ENCODE measurements at regions not wholly inside any gene's neighbourhood (a gene's known extent, or its start where the extent isn't known, plus 50 kb on each side); places are given as distances from the start of the nearest gene placed in this dataset.

- Mint-ChIP-seq H3K27me3 (no peaks in the 10 kb centered on the region), H3K27ac (no peak overlapping the region), H3K36me3 (no peaks in the 10 kb centered on the region), H3K9me3 (peaks cover 0 to 2% of the 10 kb centered on the region in 2 donors), H3K4me3 (no peak overlapping the region), H3K4me1 (no peaks in the 10 kb centered on the region)
- DNase-seq (no peak), ATAC-seq (replicated peaks) (no peak)
Observed at GRCh38 chr16:52234626-52235025, 312.3 kb downstream of the TOX3 start.

GRCh38 chr16:52229471-52229870 lies 317.5 kb downstream of the TOX3 start:
- H3K4me3 Mint-ChIP-seq, result no peak overlapping the region
- DNase-seq (no peak), ATAC-seq (replicated peaks) (no peak)
- H3K9me3 Mint-ChIP-seq, result no peaks in the 10 kb centered on the region
- H3K36me3 Mint-ChIP-seq, result no peaks in the 10 kb centered on the region
- no peaks in the 10 kb centered on the region for H3K4me1 Mint-ChIP-seq
- H3K27me3 Mint-ChIP-seq, result no peaks in the 10 kb centered on the region
- H3K27ac Mint-ChIP-seq, result no peak overlapping the region

GRCh38 chr16:52227851-52228250 lies 319.1 kb downstream of the TOX3 start:
- no peak for DNase-seq
- Mint-ChIP-seq H3K9me3 (no peaks in the 10 kb centered on the region), H3K36me3 (no peaks in the 10 kb centered on the region), H3K4me3 (no peak overlapping the region), H3K27me3 (no peaks in the 10 kb centered on the region), H3K27ac (no peak overlapping the region), H3K4me1 (no peaks in the 10 kb centered on the region)
- no peak for ATAC-seq (replicated peaks)

- Mint-ChIP-seq H3K27ac (no peak overlapping the region), H3K27me3 (no peaks in the 10 kb centered on the region), H3K9me3 (peaks cover 10 to 11% of the 10 kb centered on the region in 2 donors), H3K36me3 (no peaks in the 10 kb centered on the region), H3K4me3 (no peak overlapping the region), H3K4me1 (no peaks in the 10 kb centered on the region)
- no peak for ATAC-seq (replicated peaks)
- DNase-seq, result no peak
Observed at GRCh38 chr16:52212841-52213240, 334.1 kb downstream of the TOX3 start.

- Mint-ChIP-seq H3K27me3 (peaks cover 0 to 9% of the 10 kb centered on the region in 2 donors), H3K27ac (no peak overlapping the region), H3K9me3 (peaks cover 4 to 5% of the 10 kb centered on the region in 2 donors), H3K4me1 (no peaks in the 10 kb centered on the region), H3K36me3 (no peaks in the 10 kb centered on the region), H3K4me3 (no peak overlapping the region)
- no peak for DNase-seq
- ATAC-seq (replicated peaks), result no peak
Observed at GRCh38 chr16:52209227-52209626, 337.7 kb downstream of the TOX3 start.

GRCh38 chr16:52203096-52203495 lies 343.8 kb downstream of the TOX3 start:
- Mint-ChIP-seq H3K36me3 (no peaks in the 10 kb centered on the region), H3K27ac (no peak overlapping the region), H3K4me1 (no peaks in the 10 kb centered on the region), H3K9me3 (peaks cover 1 to 5% of the 10 kb centered on the region in 2 donors), H3K4me3 (no peak overlapping the region), H3K27me3 (peaks cover 0 to 10% of the 10 kb centered on the region in 2 donors)
- ATAC-seq (replicated peaks) (no peak), DNase-seq (no peak)

- H3K36me3 Mint-ChIP-seq, result no peaks in the 10 kb centered on the region
- ATAC-seq (replicated peaks) (no peak), DNase-seq (no peak)
- no peaks in the 10 kb centered on the region for H3K27me3 Mint-ChIP-seq
- H3K4me1 Mint-ChIP-seq, result no peaks in the 10 kb centered on the region
- H3K4me3 Mint-ChIP-seq, result no peak overlapping the region
- H3K27ac Mint-ChIP-seq, result no peak overlapping the region
- H3K9me3 Mint-ChIP-seq, result no peaks in the 10 kb centered on the region
Observed at GRCh38 chr16:52193441-52193840, 353.5 kb downstream of the TOX3 start.

- H3K4me3 Mint-ChIP-seq, result no peak overlapping the region
- H3K4me1 Mint-ChIP-seq, result no peaks in the 10 kb centered on the region
- peak in 1 of 2 donors; percentile 50 for ATAC-seq (replicated peaks)
- peak; percentile 13 for DNase-seq
- H3K9me3 Mint-ChIP-seq, result no peaks in the 10 kb centered on the region
- H3K27ac Mint-ChIP-seq, result no peak overlapping the region
- H3K36me3 Mint-ChIP-seq, result no peaks in the 10 kb centered on the region
- H3K27me3 Mint-ChIP-seq, result no peaks in the 10 kb centered on the region
Observed at GRCh38 chr16:52191531-52192134, 355.3 kb downstream of the TOX3 start.

- Mint-ChIP-seq H3K9me3 (no peaks in the 10 kb centered on the region), H3K36me3 (no peaks in the 10 kb centered on the region)
- ATAC-seq (replicated peaks), result no peak
Observed at GRCh38 chr16:52184336-52184735, 362.6 kb downstream of the TOX3 start.

GRCh38 chr16:52182840-52183239 lies 364.1 kb downstream of the TOX3 start:
- DNase-seq (no peak), ATAC-seq (replicated peaks) (no peak)
- no peak overlapping the region for H3K4me3 Mint-ChIP-seq
- H3K27me3 Mint-ChIP-seq, result no peaks in the 10 kb centered on the region
- no peaks in the 10 kb centered on the region for H3K4me1 Mint-ChIP-seq
- no peaks in the 10 kb centered on the region for H3K9me3 Mint-ChIP-seq
- no peak overlapping the region for H3K27ac Mint-ChIP-seq
- H3K36me3 Mint-ChIP-seq, result no peaks in the 10 kb centered on the region

More at GRCh38 chr16:52184336-52184735, 362.6 kb downstream of the TOX3 start:
- H3K4me3 Mint-ChIP-seq, result no peak overlapping the region
- no peak for DNase-seq
- H3K4me1 Mint-ChIP-seq, result no peaks in the 10 kb centered on the region
- H3K27ac Mint-ChIP-seq, result no peak overlapping the region
- H3K27me3 Mint-ChIP-seq, result no peaks in the 10 kb centered on the region

- no peaks in the 10 kb centered on the region for H3K4me1 Mint-ChIP-seq
- H3K27me3 Mint-ChIP-seq, result no peaks in the 10 kb centered on the region
- H3K4me3 Mint-ChIP-seq, result no peak overlapping the region
- ATAC-seq (replicated peaks), result no peak
- DNase-seq, result no peak
- no peak overlapping the region for H3K27ac Mint-ChIP-seq
- H3K9me3 Mint-ChIP-seq, result peaks cover 0 to 4% of the 10 kb centered on the region in 2 donors
- no peaks in the 10 kb centered on the region for H3K36me3 Mint-ChIP-seq
Observed at GRCh38 chr16:52174168-52174567, 372.8 kb downstream of the TOX3 start.

GRCh38 chr16:52171481-52171880 lies 375.5 kb downstream of the TOX3 start:
- DNase-seq (no peak), ATAC-seq (replicated peaks) (no peak)
- Mint-ChIP-seq H3K4me3 (no peak overlapping the region), H3K27ac (no peak overlapping the region), H3K27me3 (no peaks in the 10 kb centered on the region), H3K4me1 (no peaks in the 10 kb centered on the region), H3K36me3 (no peaks in the 10 kb centered on the region), H3K9me3 (peaks cover 0 to 4% of the 10 kb centered on the region in 2 donors)

GRCh38 chr16:52167328-52167727 lies 379.6 kb downstream of the TOX3 start:
- H3K9me3 Mint-ChIP-seq, result peaks cover 0 to 4% of the 10 kb centered on the region in 2 donors
- no peak overlapping the region for H3K27ac Mint-ChIP-seq
- DNase-seq, result no peak
- H3K36me3 Mint-ChIP-seq, result no peaks in the 10 kb centered on the region
- H3K4me1 Mint-ChIP-seq, result no peaks in the 10 kb centered on the region
- H3K27me3 Mint-ChIP-seq, result no peaks in the 10 kb centered on the region
- no peak overlapping the region for H3K4me3 Mint-ChIP-seq
- no peak for ATAC-seq (replicated peaks)

- H3K36me3 Mint-ChIP-seq, result no peaks in the 10 kb centered on the region
Observed at GRCh38 chr16:52165961-52166360, 381.0 kb downstream of the TOX3 start.

GRCh38 chr16:52149003-52149402 lies 397.9 kb downstream of the TOX3 start:
- Mint-ChIP-seq H3K9me3 (peaks cover 0 to 7% of the 10 kb centered on the region in 2 donors), H3K4me3 (no peak overlapping the region), H3K27me3 (no peaks in the 10 kb centered on the region), H3K4me1 (no peaks in the 10 kb centered on the region), H3K36me3 (no peaks in the 10 kb centered on the region), H3K27ac (no peak overlapping the region)
- no peak for ATAC-seq (replicated peaks)
- DNase-seq, result no peak

More at GRCh38 chr16:52165961-52166360, 381.0 kb downstream of the TOX3 start:
- DNase-seq (no peak), ATAC-seq (replicated peaks) (no peak)
- Mint-ChIP-seq H3K4me3 (no peak overlapping the region), H3K27ac (no peak overlapping the region), H3K4me1 (no peaks in the 10 kb centered on the region), H3K9me3 (peaks cover 0 to 4% of the 10 kb centered on the region in 2 donors), H3K27me3 (no peaks in the 10 kb centered on the region)

GRCh38 chr16:52141871-52142270 lies 405.1 kb downstream of the TOX3 start:
- ATAC-seq (replicated peaks) (no peak), DNase-seq (no peak)
- H3K27me3 Mint-ChIP-seq, result no peaks in the 10 kb centered on the region
- H3K36me3 Mint-ChIP-seq, result no peaks in the 10 kb centered on the region
- H3K9me3 Mint-ChIP-seq, result peaks cover 1 to 4% of the 10 kb centered on the region in 2 donors
- no peak overlapping the region for H3K4me3 Mint-ChIP-seq
- H3K4me1 Mint-ChIP-seq, result no peaks in the 10 kb centered on the region
- no peak overlapping the region for H3K27ac Mint-ChIP-seq
